ENCODE measurements at regions not wholly inside any gene's neighbourhood (a gene's known extent, or its start where the extent isn't known, plus 50 kb on each side); places are given as distances from the start of the nearest gene placed in this dataset.

DNA sequence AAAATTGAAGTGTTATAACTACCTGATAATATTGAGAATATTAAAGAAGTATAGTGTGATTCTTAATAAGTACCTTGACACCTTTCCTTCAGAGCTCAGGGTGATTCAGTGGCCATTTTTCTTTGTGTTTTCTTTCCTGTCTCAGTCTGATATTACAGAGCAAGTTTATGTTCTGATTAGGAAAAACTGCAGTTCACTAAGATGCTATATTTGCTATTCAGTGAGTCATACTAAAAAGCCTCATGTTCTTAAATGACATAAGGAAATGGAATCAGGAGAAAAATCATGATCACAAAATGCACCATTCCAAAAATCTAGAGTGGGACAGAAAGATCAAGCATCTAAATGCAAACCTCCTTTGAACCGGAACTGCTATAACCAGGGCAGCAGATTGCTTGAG lies 390.6 kb upstream of the ATP2B1 start:
- TF ChIP-seq POLR2AphosphoS5 (IDR thresholded peaks at IDR 0.05) (no peak), EP300 (IDR thresholded peaks at IDR 0.05) (no peak)
- TF ChIP-seq, protein P1, sequence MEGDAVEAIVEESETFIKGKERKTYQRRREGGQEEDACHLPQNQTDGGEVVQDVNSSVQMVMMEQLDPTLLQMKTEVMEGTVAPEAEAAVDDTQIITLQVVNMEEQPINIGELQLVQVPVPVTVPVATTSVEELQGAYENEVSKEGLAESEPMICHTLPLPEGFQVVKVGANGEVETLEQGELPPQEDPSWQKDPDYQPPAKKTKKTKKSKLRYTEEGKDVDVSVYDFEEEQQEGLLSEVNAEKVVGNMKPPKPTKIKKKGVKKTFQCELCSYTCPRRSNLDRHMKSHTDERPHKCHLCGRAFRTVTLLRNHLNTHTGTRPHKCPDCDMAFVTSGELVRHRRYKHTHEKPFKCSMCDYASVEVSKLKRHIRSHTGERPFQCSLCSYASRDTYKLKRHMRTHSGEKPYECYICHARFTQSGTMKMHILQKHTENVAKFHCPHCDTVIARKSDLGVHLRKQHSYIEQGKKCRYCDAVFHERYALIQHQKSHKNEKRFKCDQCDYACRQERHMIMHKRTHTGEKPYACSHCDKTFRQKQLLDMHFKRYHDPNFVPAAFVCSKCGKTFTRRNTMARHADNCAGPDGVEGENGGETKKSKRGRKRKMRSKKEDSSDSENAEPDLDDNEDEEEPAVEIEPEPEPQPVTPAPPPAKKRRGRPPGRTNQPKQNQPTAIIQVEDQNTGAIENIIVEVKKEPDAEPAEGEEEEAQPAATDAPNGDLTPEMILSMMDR (IDR thresholded peaks at IDR 0.05), result no peak

Measured in gastroesophageal sphincter (tissue), 3 donors.